SH-SY5Y (cell line): ENCODE measurements at regions not wholly inside any gene's neighbourhood (a gene's known extent, or its start where the extent isn't known, plus 50 kb on each side); places are given as distances from the start of the nearest gene placed in this dataset.

Experiments
- GATA2 ChIP-seq: IDR thresholded peaks from 2 replicates; pipeline ENCODE4 v1.6.1; 2011; ENCODE audit warnings: mild to moderate bottlenecking, low read depth, low read length
- GATA3 ChIP-seq: IDR thresholded peaks from 2 replicates; pipeline ENCODE4 v1.6.1; 2011; ENCODE audit warnings: low read depth, mild to moderate bottlenecking, low read length, moderate library complexity

GRCh38 chr14:98580131-98580678, 691.8 kb downstream of the BCL11B start:
- TF ChIP-seq GATA3 (no peak), GATA2 (no peak)
